Cardiac muscle cell (in vitro differentiated cells and primary cell): ENCODE measurements at regions not wholly inside any gene's neighbourhood (a gene's known extent, or its start where the extent isn't known, plus 50 kb on each side); places are given as distances from the start of the nearest gene placed in this dataset.
"Not testable (repeated sequence)": the region's sequence is repeated elsewhere in the genome, so short reads cannot be mapped to it uniquely, and the experiment has no call there.

Experiments used
- DNase-seq, 2 donors: peaks; one replicate each; pipeline versions ENCODE4 v3.0.0 to v3.0.0-alpha.2; 2010 to 2017; ENCODE audit warnings: low read depth in 1 of 2, low spot score in 1 of 2
- H3K27ac ChIP-seq: fragments of 200-600 bp; sonication (generic); 2 replicates; pipeline ENCODE4 v1.5.1; 2016
- H3K27me3 ChIP-seq: fragments of 200-600 bp; sonication (generic); 2 replicates; pipeline ENCODE4 v1.6.0; 2016; ENCODE audit warnings: control low read depth
- H3K36me3 ChIP-seq: fragments of 200-600 bp; sonication (generic); 2 replicates; pipeline ENCODE4 v1.5.1; 2016; ENCODE audit warnings: control low read depth
- H3K4me1 ChIP-seq: fragments of 200-600 bp; sonication (generic); 2 replicates; pipeline ENCODE4 v1.8.1; 2017; ENCODE audit warnings: low read depth, mild to moderate bottlenecking, mixed run types
- H3K4me3 ChIP-seq: fragments of 200-600 bp; sonication (generic); 2 replicates; pipeline ENCODE4 v1.5.1; 2016; ENCODE audit warnings: mild to moderate bottlenecking
- H3K9me3 ChIP-seq: fragments of 200-600 bp; sonication (generic); 2 replicates; pipeline ENCODE4 v1.5.1; 2017; ENCODE audit warnings: low read depth, mild to moderate bottlenecking, control low read depth
- TF ChIP-seq, protein P1 (sequence below): IDR thresholded peaks from 2 replicates; pipeline ENCODE4 v1.5.1; 2012; ENCODE audit warnings: low read depth, mild to moderate bottlenecking, low read length

DNA sequence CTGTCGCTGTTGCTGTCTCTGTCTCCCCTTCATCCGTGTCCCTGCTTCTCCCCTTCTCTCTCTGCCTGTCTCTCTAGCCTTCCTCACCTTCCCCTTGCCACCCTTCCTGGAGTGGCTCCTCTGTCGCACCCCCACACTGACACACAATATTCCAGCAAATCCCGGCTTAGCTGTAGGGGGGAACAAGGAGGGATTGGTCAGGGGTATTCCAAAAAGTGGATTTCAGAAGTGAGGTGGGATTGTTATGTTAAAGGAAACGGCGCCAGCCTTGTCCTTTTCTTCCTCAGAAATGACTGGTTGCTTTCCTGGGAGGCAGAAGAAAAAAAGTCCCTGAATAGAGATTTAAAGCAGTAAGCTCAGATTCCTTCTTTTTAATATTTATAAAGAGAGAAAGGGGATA, 76.3 kb upstream of the SIRPA start:
- Histone ChIP-seq H3K4me3 (no peak overlapping the region), H3K27ac (no peak overlapping the region), H3K9me3 (no peaks in the 10 kb centered on the region), H3K27me3 (no peaks in the 10 kb centered on the region), H3K4me1 (no peaks in the 10 kb centered on the region), H3K36me3 (no peaks in the 10 kb centered on the region)
- TF ChIP-seq, protein P1, sequence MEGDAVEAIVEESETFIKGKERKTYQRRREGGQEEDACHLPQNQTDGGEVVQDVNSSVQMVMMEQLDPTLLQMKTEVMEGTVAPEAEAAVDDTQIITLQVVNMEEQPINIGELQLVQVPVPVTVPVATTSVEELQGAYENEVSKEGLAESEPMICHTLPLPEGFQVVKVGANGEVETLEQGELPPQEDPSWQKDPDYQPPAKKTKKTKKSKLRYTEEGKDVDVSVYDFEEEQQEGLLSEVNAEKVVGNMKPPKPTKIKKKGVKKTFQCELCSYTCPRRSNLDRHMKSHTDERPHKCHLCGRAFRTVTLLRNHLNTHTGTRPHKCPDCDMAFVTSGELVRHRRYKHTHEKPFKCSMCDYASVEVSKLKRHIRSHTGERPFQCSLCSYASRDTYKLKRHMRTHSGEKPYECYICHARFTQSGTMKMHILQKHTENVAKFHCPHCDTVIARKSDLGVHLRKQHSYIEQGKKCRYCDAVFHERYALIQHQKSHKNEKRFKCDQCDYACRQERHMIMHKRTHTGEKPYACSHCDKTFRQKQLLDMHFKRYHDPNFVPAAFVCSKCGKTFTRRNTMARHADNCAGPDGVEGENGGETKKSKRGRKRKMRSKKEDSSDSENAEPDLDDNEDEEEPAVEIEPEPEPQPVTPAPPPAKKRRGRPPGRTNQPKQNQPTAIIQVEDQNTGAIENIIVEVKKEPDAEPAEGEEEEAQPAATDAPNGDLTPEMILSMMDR = no peak
- DNase-seq = no peak

GRCh38 chr20:1818247-1818840, 76.9 kb upstream of the SIRPA start:
- no peak for DNase-seq
- Histone ChIP-seq H3K9me3 (no peaks in the 10 kb centered on the region), H3K27ac (no peak overlapping the region), H3K4me3 (no peak overlapping the region), H3K4me1 (no peaks in the 10 kb centered on the region), H3K36me3 (no peaks in the 10 kb centered on the region), H3K27me3 (no peaks in the 10 kb centered on the region)
- TF ChIP-seq, protein P1 = no peak

DNA sequence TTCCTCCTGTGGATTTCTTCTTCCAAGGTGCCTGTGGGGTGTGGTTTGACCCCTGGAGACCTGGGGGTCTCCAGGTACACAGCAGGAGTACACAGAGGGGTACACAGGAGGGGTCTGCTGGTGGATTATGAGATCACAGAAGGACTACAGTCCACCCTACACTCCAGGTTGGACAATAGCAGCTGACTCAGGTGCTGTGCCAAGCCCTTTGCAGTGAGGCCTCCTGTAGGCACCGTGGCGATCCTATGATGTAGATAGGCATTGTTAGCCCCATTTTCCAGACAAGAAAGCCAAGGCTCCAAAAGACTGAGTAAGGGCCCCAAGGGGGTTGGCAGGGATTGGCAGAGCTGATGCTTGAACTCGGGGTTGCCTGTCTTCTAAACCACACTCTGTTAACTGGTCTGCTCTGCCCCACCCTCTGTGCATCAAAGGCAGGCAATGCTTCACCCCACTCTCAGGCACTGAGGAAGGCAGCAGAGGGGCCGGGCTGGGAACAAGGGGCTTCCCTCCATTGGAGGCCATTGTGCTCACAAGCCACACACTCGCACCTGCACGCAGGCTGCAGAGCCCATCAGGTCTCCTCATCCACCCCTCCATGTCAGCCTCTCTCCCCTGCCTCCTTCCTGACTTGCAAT, 77.5 kb upstream of the SIRPA start:
- Histone ChIP-seq H3K9me3 (no peaks in the 10 kb centered on the region), H3K36me3 (no peaks in the 10 kb centered on the region), H3K4me3 (no peak overlapping the region), H3K27me3 (no peaks in the 10 kb centered on the region), H3K27ac (no peak overlapping the region), H3K4me1 (no peaks in the 10 kb centered on the region)
- DNase-seq = no peak
- TF ChIP-seq, protein P1 = no peak

GRCh38 chr20:1816384-1817381, 78.5 kb upstream of the SIRPA start:
- Histone ChIP-seq H3K36me3 (no peaks in the 10 kb centered on the region), H3K4me1 (no peaks in the 10 kb centered on the region), H3K27ac (no peak overlapping the region), H3K27me3 (no peaks in the 10 kb centered on the region), H3K4me3 (no peak overlapping the region), H3K9me3 (no peaks in the 10 kb centered on the region)
- peak in 1 of 2 donors; percentile 56 for DNase-seq
- TF ChIP-seq, protein P1 = no peak

DNA sequence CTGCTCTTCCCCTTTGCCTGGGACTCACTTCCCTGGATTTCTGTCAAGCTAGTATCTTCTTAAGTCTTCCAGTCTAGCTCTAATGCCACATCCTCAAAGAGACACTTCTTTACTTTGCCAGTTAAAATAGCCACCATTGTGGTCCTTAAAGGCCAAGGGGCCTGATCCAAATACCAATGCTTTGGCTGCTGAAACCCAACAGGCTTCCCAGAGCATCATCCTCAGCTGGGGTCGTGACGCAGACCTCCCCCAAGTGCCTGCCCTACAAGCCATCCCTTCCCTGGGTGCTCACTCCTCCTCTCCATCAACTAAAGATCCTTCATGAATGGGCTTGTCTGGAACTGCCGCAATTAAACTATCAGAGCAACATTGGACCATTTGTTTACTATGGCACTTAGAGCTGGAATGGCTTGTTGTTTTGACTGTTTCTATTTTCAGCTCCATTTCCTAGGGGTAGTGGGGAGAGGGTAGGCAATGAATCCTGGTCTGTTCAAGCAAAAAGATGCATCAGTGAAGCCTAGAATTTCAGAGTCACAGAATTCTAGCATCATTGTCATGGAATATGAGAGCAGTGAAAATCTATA, 79.6 kb upstream of the SIRPA start:
- Histone ChIP-seq H3K27ac (no peak overlapping the region), H3K4me1 (no peaks in the 10 kb centered on the region), H3K36me3 (no peaks in the 10 kb centered on the region), H3K9me3 (no peaks in the 10 kb centered on the region), H3K4me3 (no peak overlapping the region), H3K27me3 (no peaks in the 10 kb centered on the region)
- DNase-seq = no peak
- TF ChIP-seq, protein P1 = no peak

GRCh38 chr20:1814861-1815260, 80.3 kb upstream of the SIRPA start:
- DNase-seq, H3K27me3 ChIP-seq, H3K36me3 ChIP-seq, H3K4me3 ChIP-seq, H3K27ac ChIP-seq, H3K9me3 ChIP-seq, H3K4me1 ChIP-seq: not testable (repeated sequence)
